H1 (cell line): ENCODE measurements at regions not wholly inside any gene's neighbourhood (a gene's known extent, or its start where the extent isn't known, plus 50 kb on each side); places are given as distances from the start of the nearest gene placed in this dataset.

Experiments
- CTCF ChIA-PET: fragments of 300-600 bp; sonication (Branson Sonifier 250); formaldehyde crosslinking; loops from one replicate; lab custom pipeline; 2021; ENCODE audit not compliant: partially characterized antibody; lab: Charles Lee
- POLR2A ChIA-PET: fragments of 300-600 bp; sonication (Branson Sonifier 250); formaldehyde crosslinking; loops from one replicate; lab custom pipeline; 2021; ENCODE audit warnings: inconsistent platforms; ENCODE audit not compliant: partially characterized antibody; lab: Charles Lee
- DNase-seq, 2 experiments: peaks; one replicate each; pipeline versions ENCODE4 v3.0.0 to v3.0.0-alpha.2; 2010 to 2022; ENCODE audit warnings: low spot score in 2 of 2, low read depth in 1 of 2, mixed read lengths in 1 of 2
- FAIRE-seq: peaks from 2 replicates; lab custom pipeline; 2011; peaks lifted over from hg19 to GRCh38; lab: Jason Lieb, UNC
- H2AFZ ChIP-seq: 2 replicates; pipeline ENCODE4 v1.8.1; 2012; ENCODE audit warnings: low read length, inconsistent platforms
- H2AK5ac ChIP-seq: 2 replicates; pipeline ENCODE4 v1.6.1; 2013; ENCODE audit warnings: low read depth, low read length
- H2BK120ac ChIP-seq: replicated peaks from 2 replicates; pipeline ENCODE3; 2013; ENCODE audit warnings: low read depth, low read length, inconsistent platforms
- H2BK12ac ChIP-seq: 2 replicates; pipeline ENCODE4 v1.6.1; 2013; ENCODE audit warnings: low read depth, low read length
- H2BK15ac ChIP-seq: 2 replicates; pipeline ENCODE4 v1.6.1; 2013; ENCODE audit warnings: low read length
- H2BK20ac ChIP-seq: 2 replicates; pipeline ENCODE4 v1.6.1; 2013; ENCODE audit warnings: low read length
- H2BK5ac ChIP-seq: 2 replicates; pipeline ENCODE4 v1.6.1; 2013; ENCODE audit warnings: low read depth, low read length
- H3K14ac ChIP-seq: 2 replicates; pipeline ENCODE4 v1.6.1; 2013; ENCODE audit warnings: inconsistent platforms; ENCODE audit not compliant: insufficient read length
- H3K18ac ChIP-seq: 2 replicates; pipeline ENCODE4 v1.6.1; 2013; ENCODE audit warnings: low read length; ENCODE audit errors: extremely low read depth
- H3K23ac ChIP-seq: 2 replicates; pipeline ENCODE4 v1.6.1; 2013; ENCODE audit warnings: inconsistent platforms; ENCODE audit not compliant: insufficient read length
- H3K23me2 ChIP-seq: 2 replicates; pipeline ENCODE4 v1.6.1; 2013; ENCODE audit warnings: low read depth, low read length
- H3K27ac ChIP-seq: 2 replicates; pipeline ENCODE4 v1.6.1; 2011; ENCODE audit warnings: low read depth, low read length, inconsistent platforms
- H3K27me3 ChIP-seq, 4 experiments: replicated peaks in 1 of 4; 1 replicate in 1 of 4; 2 replicates in 3 of 4; pipeline versions ENCODE4 v1.6.1 to v1.8.1; 2011 to 2013; ENCODE audit warnings: low read length in 3 of 4, mild to moderate bottlenecking in 3 of 4, inconsistent platforms in 2 of 4, mixed read lengths in 2 of 4, moderate library complexity in 1 of 4; ENCODE audit not compliant: control insufficient read depth in 3 of 4, insufficient read depth in 3 of 4; ENCODE audit errors: extremely low read depth in 1 of 4
- H3K36me3 ChIP-seq, 4 experiments: 2 replicates each; pipeline versions ENCODE4 v1.6.1 to v1.8.1; 2011 to 2013; ENCODE audit warnings: mild to moderate bottlenecking in 4 of 4, low read length in 3 of 4, moderate library complexity in 2 of 4, control low read depth in 1 of 4, inconsistent platforms in 1 of 4; ENCODE audit not compliant: insufficient read depth in 4 of 4, control insufficient read depth in 2 of 4
- H3K4ac ChIP-seq: replicated peaks from 2 replicates; pipeline ENCODE3; 2013; ENCODE audit warnings: low read length, low read depth, mixed read lengths, inconsistent platforms; ENCODE audit not compliant: insufficient read length
- H3K4me1 ChIP-seq, 4 experiments: replicated peaks in 1 of 4; 1 replicate in 1 of 4; 2 replicates in 3 of 4; pipeline versions ENCODE4 v1.6.1 to v1.8.1; 2011 to 2013; ENCODE audit warnings: low read length in 3 of 4, inconsistent platforms in 2 of 4, mixed read lengths in 1 of 4; ENCODE audit not compliant: insufficient read depth in 4 of 4, control insufficient read depth in 3 of 4
- H3K4me2 ChIP-seq, 2 experiments: 2 replicates each; pipeline versions ENCODE4 v1.6.1 to v1.8.1; 2011 to 2013; ENCODE audit warnings: low read depth in 2 of 2, low read length in 2 of 2, control low read depth in 1 of 2, inconsistent platforms in 1 of 2, mild to moderate bottlenecking in 1 of 2; ENCODE audit not compliant: insufficient read depth in 1 of 2
- H3K4me3 ChIP-seq, 4 experiments: fragments of 200-600, 300-600 bp in 1 of 4; sonication (generic), shearing (Covaris generic), sonication (Bioruptor Twin) in 1 of 4; 2 replicates each; pipeline versions ENCODE4 v1.5.1 to v1.8.1; 2011 to 2016; ENCODE audit warnings: low read length in 4 of 4, low read depth in 3 of 4, control low read depth in 2 of 4, inconsistent platforms in 2 of 4, mild to moderate bottlenecking in 2 of 4, mixed read lengths in 1 of 4, moderate library complexity in 1 of 4; ENCODE audit not compliant: insufficient read depth in 2 of 4; ENCODE audit errors: extremely low read depth in 1 of 4
- H3K56ac ChIP-seq: replicated peaks from 2 replicates; pipeline ENCODE3; 2013; ENCODE audit warnings: low read depth, mild to moderate bottlenecking, mixed read lengths, low read length, inconsistent platforms; ENCODE audit not compliant: insufficient read length
- H3K79me1 ChIP-seq: 2 replicates; pipeline ENCODE4 v1.6.1; 2013; ENCODE audit warnings: low read depth, low read length, control low read depth
- H3K79me2 ChIP-seq, 2 experiments: 2 replicates each; pipeline versions ENCODE4 v1.6.1 to v1.8.1; 2012 to 2013; ENCODE audit warnings: low read length in 2 of 2, mild to moderate bottlenecking in 2 of 2, inconsistent platforms in 1 of 2; ENCODE audit not compliant: insufficient read depth in 2 of 2, control insufficient read depth in 1 of 2
- H3K9ac ChIP-seq, 4 experiments: replicated peaks in 1 of 4; 1 replicate in 1 of 4; 2 replicates in 3 of 4; pipeline versions ENCODE4 v1.6.1 to v1.8.1; 2011 to 2013; ENCODE audit warnings: low read depth in 3 of 4, low read length in 3 of 4, control low read depth in 2 of 4, mild to moderate bottlenecking in 2 of 4, moderate library complexity in 2 of 4, inconsistent platforms in 1 of 4; ENCODE audit errors: extremely low read depth in 1 of 4
- H3K9me3 ChIP-seq, 2 experiments: 2 replicates each; pipeline versions ENCODE4 v1.6.1 to v1.8.1; 2012 to 2013; ENCODE audit warnings: mild to moderate bottlenecking in 2 of 2, moderate library complexity in 2 of 2, control low read depth in 1 of 2, inconsistent platforms in 1 of 2, low read depth in 1 of 2, low read length in 1 of 2, mixed read lengths in 1 of 2; ENCODE audit not compliant: insufficient read depth in 2 of 2
- H4K20me1 ChIP-seq, 2 experiments: replicated peaks in 1 of 2; 2 replicates each; pipeline versions ENCODE3 to v1.8.1; 2011 to 2013; ENCODE audit warnings: inconsistent platforms in 2 of 2, low read length in 2 of 2, mild to moderate bottlenecking in 1 of 2; ENCODE audit not compliant: insufficient read depth in 2 of 2, control insufficient read depth in 1 of 2
- H4K5ac ChIP-seq: 2 replicates; pipeline ENCODE4 v1.6.1; 2013; ENCODE audit warnings: low read length, low read depth, mixed read lengths, inconsistent platforms; ENCODE audit not compliant: insufficient read length
- H4K8ac ChIP-seq: 2 replicates; pipeline ENCODE4 v1.8.0; 2013; ENCODE audit warnings: mild to moderate bottlenecking, moderate library complexity, low read length, inconsistent platforms; ENCODE audit not compliant: insufficient read depth; ENCODE audit errors: extremely low read depth
- H4K91ac ChIP-seq: replicated peaks from 2 replicates; pipeline ENCODE3; 2013; ENCODE audit warnings: low read length, mixed read lengths, inconsistent platforms; ENCODE audit not compliant: insufficient read length
- ASH2L ChIP-seq: fragments of 200-600, 300-600 bp; sonication (generic); IDR thresholded peaks from one replicate; pipeline ENCODE4 v1.7.1; 2017; ENCODE audit warnings: low read length
- BCL11A ChIP-seq, 2 experiments: IDR thresholded peaks; one replicate each; pipeline ENCODE4 v1.6.1; 2011; ENCODE audit warnings: low read depth in 2 of 2, low read length in 2 of 2, mild to moderate bottlenecking in 2 of 2
- BRCA1 ChIP-seq: IDR thresholded peaks from 2 replicates; pipeline ENCODE4 v1.6.1; 2012; ENCODE audit warnings: low read depth, low read length, improper control_type of control experiment
- NANOG ChIP-seq: IDR thresholded peaks from 2 replicates; pipeline ENCODE4 v1.6.1; 2011; ENCODE audit warnings: low read length, low read depth, mild to moderate bottlenecking, inconsistent platforms; ENCODE audit not compliant: insufficient read depth, poor library complexity, severe bottlenecking
- RBBP5 ChIP-seq: IDR thresholded peaks from 2 replicates; pipeline ENCODE4 v1.7.1; 2012; ENCODE audit warnings: low read depth, mild to moderate bottlenecking, inconsistent platforms, low read length, moderate library complexity, borderline replicate concordance
- SIN3A ChIP-seq, 2 experiments: IDR thresholded peaks in 1 of 2; conservative IDR thresholded peaks in 1 of 2; 2 replicates each; pipeline ENCODE4 v1.6.1; 2011 to 2012; ENCODE audit warnings: low read length in 2 of 2, improper control_type of control experiment in 1 of 2, low read depth in 1 of 2, mild to moderate bottlenecking in 1 of 2
- SP1 ChIP-seq: IDR thresholded peaks from 2 replicates; pipeline ENCODE4 v1.6.1; 2011; ENCODE audit warnings: low read depth, low read length
- WGBS, 2 experiments: shearing (Covaris generic) in 1 of 2; methylation state at CpG; one replicate each; pipeline versions ENCODE4 v1.1.6 to v1.1.7; 2013 to 2015; ENCODE audit warnings: low lambda C conversion rate in 2 of 2, mixed read lengths in 2 of 2, inconsistent platforms in 1 of 2, low coverage in 1 of 2, missing lambda C conversion rate in 1 of 2; ENCODE audit not compliant: insufficient replicate concordance in 2 of 2, insufficient coverage in 1 of 2, insufficient read length in 1 of 2; ENCODE audit errors: extremely low coverage in 1 of 2, missing lambda C conversion rate in 1 of 2; 5-methylcytosine and 5-hydroxymethylcytosine counted together

DNA sequence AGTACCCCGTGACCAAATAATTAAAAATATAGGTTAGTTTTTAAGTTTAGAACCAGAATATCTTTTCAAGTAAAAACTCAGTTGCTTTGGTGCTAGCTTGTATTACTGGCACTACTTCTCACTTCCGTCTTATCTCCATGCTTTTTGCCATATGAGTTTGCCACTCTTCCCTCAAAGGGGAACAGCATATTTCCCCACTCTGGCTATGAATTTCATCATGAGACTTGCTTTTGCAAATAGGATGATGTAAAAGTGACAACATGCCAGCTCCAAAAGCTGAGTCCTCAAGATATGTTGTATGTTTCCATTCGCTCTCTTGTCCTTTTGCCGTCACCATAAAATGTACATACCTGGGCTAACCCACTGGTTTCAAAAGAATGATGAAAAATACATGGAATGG, 178.1 kb upstream of the SEMA3A start:
- Histone ChIP-seq H3K79me2 (no peaks in the 10 kb centered on the region), H3K27ac (no peak overlapping the region), H3K27me3 (no peaks in the 10 kb centered on the region), H3K4ac (no peak overlapping the region), H3K4me1 (no peaks in the 10 kb centered on the region), H3K23me2 (no peaks in the 10 kb centered on the region), H2BK12ac (no peak overlapping the region), H3K9ac (no peak overlapping the region), H2AFZ (no peak overlapping the region), H2BK20ac (no peak overlapping the region), H3K9me3 (no peaks in the 10 kb centered on the region), H4K91ac (no peak overlapping the region), H3K14ac (no peak overlapping the region), H3K23ac (no peak overlapping the region), H2BK15ac (no peak overlapping the region), H3K4me3 (no peak overlapping the region), H3K79me1 (no peaks in the 10 kb centered on the region), H3K56ac (no peak overlapping the region), H3K18ac (no peak overlapping the region), H4K8ac (no peak overlapping the region), H2BK120ac (no peak overlapping the region), H3K36me3 (no peaks in the 10 kb centered on the region), H2BK5ac (no peak overlapping the region), H2AK5ac (no peak overlapping the region), H4K5ac (no peak overlapping the region), H3K4me2 (no peak overlapping the region), H4K20me1 (no peaks in the 10 kb centered on the region)
- CTCF ChIA-PET = no interaction called here
- TF ChIP-seq SP1 = no peak
- no peak for TF ChIP-seq BRCA1
- no peak for TF ChIP-seq RBBP5
- TF ChIP-seq NANOG = no peak
- no peak for TF ChIP-seq BCL11A (IDR thresholded peaks at IDR 0.05; ENCODE audit: low read depth in 2 of 2, low read length in 2 of 2)
- TF ChIP-seq ASH2L = no peak
- no peak for TF ChIP-seq SIN3A (conservative IDR thresholded peaks at IDR 0.05 in 1 of 2, IDR thresholded peaks at IDR 0.05 in 1 of 2; ENCODE audit: low read depth in 1 of 2, low read length in 2 of 2)
- POLR2A ChIA-PET = no interaction called here
- DNase-seq (no peak), FAIRE-seq (no peak)
- 90% methylated on average over 4 of the region's 4 CpGs; no CpG with 5 or more reads in 1 of the 2 experiments for WGBS, 2 experiments
